K562 (cell line): ENCODE measurements at regions not wholly inside any gene's neighbourhood (a gene's known extent, or its start where the extent isn't known, plus 50 kb on each side); places are given as distances from the start of the nearest gene placed in this dataset.

Source experiments
- ATAC-seq: fragments of 200-7000 bp; cut with Tn5 transposase; 3 replicates; pipeline ENCODE4 v1.9.1; 2020; ENCODE audit warnings: moderate library complexity
- BruUV-seq: library from RNA; stranded (reverse); fragments of 400-500 nt; replicated peaks from 2 replicates; lab custom pipeline; 2021; lab: Mats Ljungman, UMichigan
- CTCF ChIA-PET: fragments of 300-600 bp; formaldehyde crosslinking; extraction: SDS; loops from one replicate; lab custom pipeline; 2021; ENCODE audit warnings: low intra/inter-chr PET ratio; lab: Yijun Ruan, JAX
- POLR2A ChIA-PET: fragments of 300-600, 350-650 bp; sonication (Branson Sonifier 250); formaldehyde crosslinking; extraction: SDS; loops from one replicate; lab custom pipeline; 2021; ENCODE audit warnings: antibody characterized with exemption, inconsistent platforms; lab: Yijun Ruan, JAX
- DNase-seq, 4 experiments: peaks; one replicate each; pipeline versions ENCODE4 v3.0.0 to v3.0.0-alpha.2; 2011 to 2018; ENCODE audit warnings: low spot score in 3 of 4, mixed read lengths in 3 of 4; ENCODE audit errors: extremely low read depth in 1 of 4
- FAIRE-seq: peaks from 2 replicates; lab custom pipeline; 2011; peaks lifted over from hg19 to GRCh38; lab: Jason Lieb, UNC
- H2AFZ ChIP-seq: 2 replicates; pipeline ENCODE4 v1.6.0; 2011; ENCODE audit warnings: low read depth, low read length, control low read depth, inconsistent platforms
- H3K27ac ChIP-seq: fragments of 200-600 bp; 3 replicates; pipeline ENCODE4 v1.8.0; 2011; ENCODE audit warnings: low read depth, mild to moderate bottlenecking, control low read depth, inconsistent platforms, low read length, moderate library complexity, mixed read lengths; ENCODE audit errors: extremely low read depth
- H3K27me3 ChIP-seq, 2 experiments: fragments of 300-600 bp in 1 of 2; 2 replicates in 1 of 2; 3 replicates in 1 of 2; pipeline versions ENCODE4 v1.6.0 to v1.8.0; 2011; ENCODE audit warnings: inconsistent platforms in 2 of 2, low read length in 2 of 2, mild to moderate bottlenecking in 1 of 2, mixed read lengths in 1 of 2, moderate library complexity in 1 of 2; ENCODE audit not compliant: control insufficient read depth in 2 of 2, insufficient read depth in 2 of 2
- H3K36me3 ChIP-seq: fragments of 300-600 bp; 3 replicates; pipeline ENCODE4 v1.8.0; 2011; ENCODE audit warnings: mild to moderate bottlenecking, low read length, inconsistent platforms; ENCODE audit not compliant: control insufficient read depth, insufficient read depth
- H3K4me1 ChIP-seq, 2 experiments: fragments of 200-600 bp in 1 of 2; replicated peaks in 1 of 2; 2 replicates in 1 of 2; 3 replicates in 1 of 2; pipeline versions ENCODE4 v1.5.1 to v1.8.0; 2011; ENCODE audit warnings: inconsistent platforms in 2 of 2, low read length in 2 of 2, mild to moderate bottlenecking in 1 of 2, mixed read lengths in 1 of 2, moderate library complexity in 1 of 2; ENCODE audit not compliant: control insufficient read depth in 2 of 2, insufficient read depth in 2 of 2
- H3K4me2 ChIP-seq: 2 replicates; pipeline ENCODE4 v1.6.1; 2011; ENCODE audit warnings: low read length, control low read depth, inconsistent platforms, mixed read lengths; ENCODE audit not compliant: insufficient read depth
- H3K4me3 ChIP-seq: fragments of 200-600 bp; sonication (generic), shearing (Covaris generic); 2 replicates; pipeline ENCODE4 v1.5.1; 2016; ENCODE audit warnings: control low read depth, inconsistent platforms
- H3K79me2 ChIP-seq: fragments of 200-600 bp; 3 replicates; pipeline ENCODE4 v1.8.0; 2011; ENCODE audit warnings: low read length, inconsistent platforms; ENCODE audit not compliant: control insufficient read depth, insufficient read depth
- H3K9ac ChIP-seq, 2 experiments: 2 replicates each; pipeline versions ENCODE4 v1.6.0 to v1.6.1; 2011; ENCODE audit warnings: low read depth in 2 of 2, low read length in 2 of 2, control low read depth in 1 of 2, inconsistent platforms in 1 of 2, mild to moderate bottlenecking in 1 of 2, mixed read lengths in 1 of 2; ENCODE audit not compliant: insufficient read depth in 1 of 2
- H3K9me1 ChIP-seq: one replicate; pipeline ENCODE4 v1.6.0; 2011; ENCODE audit warnings: inconsistent platforms, mild to moderate bottlenecking, low read length, moderate library complexity; ENCODE audit not compliant: control insufficient read depth, insufficient read depth
- H3K9me3 ChIP-seq: replicated peaks from 2 replicates; pipeline ENCODE4 v1.5.1; 2011; ENCODE audit warnings: low read depth, low read length, inconsistent platforms; ENCODE audit not compliant: control insufficient read depth, insufficient read depth
- H4K20me1 ChIP-seq: replicated peaks from 2 replicates; pipeline ENCODE4 v1.6.1; 2011; ENCODE audit warnings: low read length, inconsistent platforms, mixed read lengths; ENCODE audit not compliant: control insufficient read depth, insufficient read depth
- ADNP ChIP-seq: fragments of 200-800 bp; sonication (Bioruptor generic); IDR thresholded peaks from 2 replicates; pipeline ENCODE4 v1.6.1; 2016; ENCODE audit warnings: missing genetic modification characterization, missing compliant biosample characterization
- CTBP1 ChIP-seq: fragments of 450-650 bp; IDR thresholded peaks from 2 replicates; pipeline ENCODE4 v1.6.1; 2016; ENCODE audit warnings: borderline replicate concordance
- NELFE ChIP-seq: IDR thresholded peaks from 2 replicates; pipeline ENCODE4 v1.6.1; 2011; ENCODE audit warnings: mild to moderate bottlenecking; ENCODE audit not compliant: insufficient read depth, insufficient read length
- SRSF3 ChIP-seq: fragments of 200-400 bp; formaldehyde crosslinking; IDR thresholded peaks from 2 replicates; pipeline ENCODE4 v1.6.1; 2016; ENCODE audit warnings: mild to moderate bottlenecking, low read length, moderate library complexity; ENCODE audit not compliant: insufficient read depth
- ZNF224 ChIP-seq: sonication (generic); formaldehyde crosslinking; IDR thresholded peaks from 2 replicates; pipeline ENCODE4 v1.8.0; 2022; ENCODE audit warnings: mild to moderate bottlenecking, missing genetic modification reagents
- ZNF79 ChIP-seq: fragments of 250-450 bp; sonication (Bioruptor Pico); IDR thresholded peaks from 2 replicates; pipeline ENCODE4 v1.4.0; 2020; ENCODE audit warnings: low read depth, mild to moderate bottlenecking, moderate library complexity
- in situ Hi-C: fragments of 300-500 bp; cut with MboI; formaldehyde crosslinking; loops from 4 replicates; pipeline ENCODE4 v1.15.0; 2018; ENCODE audit warnings: inconsistent platforms, mixed read lengths
- intact Hi-C: fragments of 100-400 bp; cut with micrococcal nuclease; formaldehyde crosslinking; loops from 2 replicates; pipeline ENCODE4 v1.14.2; 2022
- TF ChIP-seq, protein P1 (sequence below): sonication (generic); formaldehyde crosslinking; IDR thresholded peaks from 2 replicates; pipeline ENCODE4 v1.8.1; 2023; ENCODE audit warnings: missing genetic modification reagents, mild to moderate bottlenecking, borderline replicate concordance
- TF ChIP-seq, protein P2 (sequence below): IDR thresholded peaks from 3 replicates; pipeline ENCODE4 v1.6.1; 2011; ENCODE audit warnings: borderline replicate concordance, mild to moderate bottlenecking; ENCODE audit not compliant: insufficient read length, insufficient read depth
- TF ChIP-seq, protein P3 (sequence below): fragments of 450-650 bp; conservative IDR thresholded peaks from 2 replicates; pipeline ENCODE4 v1.6.1; 2016; ENCODE audit warnings: missing genetic modification characterization, low read depth, mild to moderate bottlenecking, missing compliant biosample characterization, moderate library complexity
- TF ChIP-seq, protein P4 (sequence below): fragments of 250-450 bp; sonication (Bioruptor Pico); IDR thresholded peaks from 2 replicates; pipeline ENCODE4 v1.5.0; 2020; ENCODE audit warnings: mild to moderate bottlenecking
- TF ChIP-seq, protein P5 (sequence below): IDR thresholded peaks from 2 replicates; pipeline ENCODE4 v1.6.1; 2011; ENCODE audit not compliant: insufficient read length; ENCODE audit errors: extremely low read depth

DNA sequence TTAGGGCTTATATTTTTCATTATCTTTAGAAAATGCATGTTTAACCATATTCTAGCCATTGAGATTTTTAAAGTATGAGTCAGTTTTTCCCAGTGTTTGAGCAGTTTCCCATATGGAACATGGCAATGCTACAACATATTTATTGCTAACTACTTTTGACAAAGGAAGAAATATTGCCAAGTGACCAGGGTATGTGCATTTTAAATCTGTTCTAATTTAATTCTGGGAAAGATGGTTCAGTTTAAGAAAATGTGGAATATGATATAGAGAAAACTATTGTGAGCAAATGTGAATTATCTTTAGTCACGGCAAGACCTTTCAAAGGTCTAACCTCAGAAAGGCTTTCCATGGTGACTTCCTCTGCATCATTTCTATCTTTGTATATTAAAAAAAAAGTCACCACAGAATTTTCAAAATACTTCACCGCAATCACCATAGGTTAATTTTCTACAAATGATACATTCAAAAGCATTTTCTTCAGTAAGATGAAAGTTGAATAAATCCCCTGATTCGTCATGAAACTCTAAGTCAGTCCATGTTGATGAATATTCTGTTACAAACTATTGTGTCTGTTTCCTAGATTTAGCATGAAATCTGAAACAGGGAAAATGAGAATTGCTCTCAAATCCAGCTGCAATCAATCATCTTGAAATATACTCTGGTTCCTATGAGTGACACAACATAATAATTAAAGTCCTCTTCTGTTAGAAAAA, 2349.0 kb upstream of the TENM3 start (continued):
- TF ChIP-seq, protein P1, sequence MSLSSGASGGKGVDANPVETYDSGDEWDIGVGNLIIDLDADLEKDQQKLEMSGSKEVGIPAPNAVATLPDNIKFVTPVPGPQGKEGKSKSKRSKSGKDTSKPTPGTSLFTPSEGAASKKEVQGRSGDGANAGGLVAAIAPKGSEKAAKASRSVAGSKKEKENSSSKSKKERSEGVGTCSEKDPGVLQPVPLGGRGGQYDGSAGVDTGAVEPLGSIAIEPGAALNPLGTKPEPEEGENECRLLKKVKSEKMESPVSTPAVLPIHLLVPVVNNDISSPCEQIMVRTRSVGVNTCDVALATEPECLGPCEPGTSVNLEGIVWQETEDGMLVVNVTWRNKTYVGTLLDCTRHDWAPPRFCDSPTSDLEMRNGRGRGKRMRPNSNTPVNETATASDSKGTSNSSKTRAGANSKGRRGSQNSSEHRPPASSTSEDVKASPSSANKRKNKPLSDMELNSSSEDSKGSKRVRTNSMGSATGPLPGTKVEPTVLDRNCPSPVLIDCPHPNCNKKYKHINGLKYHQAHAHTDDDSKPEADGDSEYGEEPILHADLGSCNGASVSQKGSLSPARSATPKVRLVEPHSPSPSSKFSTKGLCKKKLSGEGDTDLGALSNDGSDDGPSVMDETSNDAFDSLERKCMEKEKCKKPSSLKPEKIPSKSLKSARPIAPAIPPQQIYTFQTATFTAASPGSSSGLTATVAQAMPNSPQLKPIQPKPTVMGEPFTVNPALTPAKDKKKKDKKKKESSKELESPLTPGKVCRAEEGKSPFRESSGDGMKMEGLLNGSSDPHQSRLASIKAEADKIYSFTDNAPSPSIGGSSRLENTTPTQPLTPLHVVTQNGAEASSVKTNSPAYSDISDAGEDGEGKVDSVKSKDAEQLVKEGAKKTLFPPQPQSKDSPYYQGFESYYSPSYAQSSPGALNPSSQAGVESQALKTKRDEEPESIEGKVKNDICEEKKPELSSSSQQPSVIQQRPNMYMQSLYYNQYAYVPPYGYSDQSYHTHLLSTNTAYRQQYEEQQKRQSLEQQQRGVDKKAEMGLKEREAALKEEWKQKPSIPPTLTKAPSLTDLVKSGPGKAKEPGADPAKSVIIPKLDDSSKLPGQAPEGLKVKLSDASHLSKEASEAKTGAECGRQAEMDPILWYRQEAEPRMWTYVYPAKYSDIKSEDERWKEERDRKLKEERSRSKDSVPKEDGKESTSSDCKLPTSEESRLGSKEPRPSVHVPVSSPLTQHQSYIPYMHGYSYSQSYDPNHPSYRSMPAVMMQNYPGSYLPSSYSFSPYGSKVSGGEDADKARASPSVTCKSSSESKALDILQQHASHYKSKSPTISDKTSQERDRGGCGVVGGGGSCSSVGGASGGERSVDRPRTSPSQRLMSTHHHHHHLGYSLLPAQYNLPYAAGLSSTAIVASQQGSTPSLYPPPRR (CRISPR knock-in tag) = no peak
- TF ChIP-seq ZNF79 (CRISPR knock-in tag) = no peak

DNA sequence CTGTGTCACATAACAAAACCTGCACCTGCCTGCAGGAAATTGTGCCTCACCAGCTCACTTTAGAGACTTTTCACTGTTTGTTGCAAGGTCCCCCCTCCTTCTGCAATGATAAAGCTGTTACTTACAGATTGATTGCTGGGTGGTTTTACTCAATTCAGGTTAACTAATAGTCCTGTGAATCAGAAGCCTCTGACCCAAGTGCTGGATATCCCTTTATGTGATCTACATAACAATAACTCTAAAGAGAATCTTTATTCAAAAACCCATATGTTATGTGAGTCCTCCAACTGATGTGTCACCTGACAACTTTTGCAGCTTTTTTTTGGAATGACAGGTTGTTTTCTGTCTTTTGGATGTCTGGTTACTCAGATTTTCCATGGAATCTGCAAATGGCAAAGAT, 2323.6 kb upstream of the TENM3 start:
- no peaks in the 10 kb centered on the region for H3K4me1 ChIP-seq
- ChIA-PET CTCF (no interaction called here), POLR2A (no interaction called here)
- intact Hi-C loops (no loop called here), in situ Hi-C loops (no loop called here)
- no peak overlapping the region for H2AFZ ChIP-seq
- no peak for ATAC-seq
- no peak overlapping the region for H3K4me2 ChIP-seq
- H3K79me2 ChIP-seq = no peaks in the 10 kb centered on the region
- no peak overlapping the region for H3K4me3 ChIP-seq
- no peak overlapping the region for H3K27ac ChIP-seq
- no peak for DNase-seq
- no peaks in the 10 kb centered on the region for H4K20me1 ChIP-seq
- BruUV-seq = no TSS peak
- no peaks in the 10 kb centered on the region for H3K9me3 ChIP-seq
- H3K36me3 ChIP-seq = no peaks in the 10 kb centered on the region
- no peaks in the 10 kb centered on the region for H3K27me3 ChIP-seq
- no peaks in the 10 kb centered on the region for H3K9me1 ChIP-seq
- H3K9ac ChIP-seq = no peak overlapping the region
- FAIRE-seq = no peak
- no peak for TF ChIP-seq CTBP1
- TF ChIP-seq, protein P2, sequence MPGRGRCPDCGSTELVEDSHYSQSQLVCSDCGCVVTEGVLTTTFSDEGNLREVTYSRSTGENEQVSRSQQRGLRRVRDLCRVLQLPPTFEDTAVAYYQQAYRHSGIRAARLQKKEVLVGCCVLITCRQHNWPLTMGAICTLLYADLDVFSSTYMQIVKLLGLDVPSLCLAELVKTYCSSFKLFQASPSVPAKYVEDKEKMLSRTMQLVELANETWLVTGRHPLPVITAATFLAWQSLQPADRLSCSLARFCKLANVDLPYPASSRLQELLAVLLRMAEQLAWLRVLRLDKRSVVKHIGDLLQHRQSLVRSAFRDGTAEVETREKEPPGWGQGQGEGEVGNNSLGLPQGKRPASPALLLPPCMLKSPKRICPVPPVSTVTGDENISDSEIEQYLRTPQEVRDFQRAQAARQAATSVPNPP = no peak
- TF ChIP-seq, protein P3, sequence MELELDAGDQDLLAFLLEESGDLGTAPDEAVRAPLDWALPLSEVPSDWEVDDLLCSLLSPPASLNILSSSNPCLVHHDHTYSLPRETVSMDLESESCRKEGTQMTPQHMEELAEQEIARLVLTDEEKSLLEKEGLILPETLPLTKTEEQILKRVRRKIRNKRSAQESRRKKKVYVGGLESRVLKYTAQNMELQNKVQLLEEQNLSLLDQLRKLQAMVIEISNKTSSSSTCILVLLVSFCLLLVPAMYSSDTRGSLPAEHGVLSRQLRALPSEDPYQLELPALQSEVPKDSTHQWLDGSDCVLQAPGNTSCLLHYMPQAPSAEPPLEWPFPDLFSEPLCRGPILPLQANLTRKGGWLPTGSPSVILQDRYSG = no peak
- no peak for TF ChIP-seq NELFE
- TF ChIP-seq ZNF224 (CRISPR knock-in tag) = no peak
- TF ChIP-seq, protein P4, sequence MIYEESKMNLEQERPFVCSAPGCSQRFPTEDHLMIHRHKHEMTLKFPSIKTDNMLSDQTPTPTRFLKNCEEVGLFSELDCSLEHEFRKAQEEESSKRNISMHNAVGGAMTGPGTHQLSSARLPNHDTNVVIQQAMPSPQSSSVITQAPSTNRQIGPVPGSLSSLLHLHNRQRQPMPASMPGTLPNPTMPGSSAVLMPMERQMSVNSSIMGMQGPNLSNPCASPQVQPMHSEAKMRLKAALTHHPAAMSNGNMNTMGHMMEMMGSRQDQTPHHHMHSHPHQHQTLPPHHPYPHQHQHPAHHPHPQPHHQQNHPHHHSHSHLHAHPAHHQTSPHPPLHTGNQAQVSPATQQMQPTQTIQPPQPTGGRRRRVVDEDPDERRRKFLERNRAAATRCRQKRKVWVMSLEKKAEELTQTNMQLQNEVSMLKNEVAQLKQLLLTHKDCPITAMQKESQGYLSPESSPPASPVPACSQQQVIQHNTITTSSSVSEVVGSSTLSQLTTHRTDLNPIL (CRISPR knock-in tag) = no peak
- TF ChIP-seq, protein P5, sequence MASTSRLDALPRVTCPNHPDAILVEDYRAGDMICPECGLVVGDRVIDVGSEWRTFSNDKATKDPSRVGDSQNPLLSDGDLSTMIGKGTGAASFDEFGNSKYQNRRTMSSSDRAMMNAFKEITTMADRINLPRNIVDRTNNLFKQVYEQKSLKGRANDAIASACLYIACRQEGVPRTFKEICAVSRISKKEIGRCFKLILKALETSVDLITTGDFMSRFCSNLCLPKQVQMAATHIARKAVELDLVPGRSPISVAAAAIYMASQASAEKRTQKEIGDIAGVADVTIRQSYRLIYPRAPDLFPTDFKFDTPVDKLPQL = no peak
- no peak for TF ChIP-seq ADNP (tag)
- TF ChIP-seq SRSF3 = no peak
